Calu3 (cell line): ENCODE measurements at regions not wholly inside any gene's neighbourhood (a gene's known extent, or its start where the extent isn't known, plus 50 kb on each side); places are given as distances from the start of the nearest gene placed in this dataset.

Experiments
- BruUV-seq: library from RNA; stranded (reverse); fragments of 400-500 nt; replicated peaks from 2 replicates; lab custom pipeline; 2021; lab: Mats Ljungman, UMichigan
- CTCF ChIA-PET: fragments of 300-600 bp; sonication (Branson Sonifier 250); formaldehyde crosslinking; loops from one replicate; lab custom pipeline; 2022; ENCODE audit warnings: antibody characterized with exemption; lab: Charles Lee
- DNase-seq: peaks from one replicate; pipeline ENCODE4 v3.0.0; 2022
- H3K27ac Mint-ChIP-seq: one replicate; pipeline ENCODE4 v1.8.0; 2022; ENCODE audit warnings: mixed read lengths; ENCODE audit not compliant: unreplicated experiment
- H3K27me3 Mint-ChIP-seq: one replicate; pipeline ENCODE4 v1.8.0; 2022; ENCODE audit warnings: mixed read lengths; ENCODE audit not compliant: unreplicated experiment
- H3K36me3 Mint-ChIP-seq: one replicate; pipeline ENCODE4 v1.8.0; 2022; ENCODE audit warnings: mild to moderate bottlenecking, moderate library complexity, mixed read lengths; ENCODE audit not compliant: insufficient read depth, unreplicated experiment
- H3K4me1 Mint-ChIP-seq: one replicate; pipeline ENCODE4 v1.8.0; 2022; ENCODE audit warnings: mild to moderate bottlenecking, low read depth, mixed read lengths; ENCODE audit not compliant: unreplicated experiment
- H3K4me3 Mint-ChIP-seq: one replicate; pipeline ENCODE4 v1.8.0; 2022; ENCODE audit warnings: mild to moderate bottlenecking, low read depth, moderate library complexity, mixed read lengths; ENCODE audit not compliant: unreplicated experiment
- H3K9me3 Mint-ChIP-seq: one replicate; pipeline ENCODE4 v1.8.0; 2022; ENCODE audit warnings: low read depth, mixed read lengths; ENCODE audit not compliant: unreplicated experiment
- CTCF ChIP-seq: fragments of 200-600 bp; IDR thresholded peaks from one replicate; pipeline ENCODE4 v1.8.0; 2022; ENCODE audit warnings: antibody characterized with exemption; ENCODE audit not compliant: unreplicated experiment
- intact Hi-C: fragments of 100-400 bp; cut with micrococcal nuclease; formaldehyde crosslinking; loops from one replicate; pipeline ENCODE4 v1.10.0; 2022; ENCODE audit not compliant: unreplicated experiment

DNA sequence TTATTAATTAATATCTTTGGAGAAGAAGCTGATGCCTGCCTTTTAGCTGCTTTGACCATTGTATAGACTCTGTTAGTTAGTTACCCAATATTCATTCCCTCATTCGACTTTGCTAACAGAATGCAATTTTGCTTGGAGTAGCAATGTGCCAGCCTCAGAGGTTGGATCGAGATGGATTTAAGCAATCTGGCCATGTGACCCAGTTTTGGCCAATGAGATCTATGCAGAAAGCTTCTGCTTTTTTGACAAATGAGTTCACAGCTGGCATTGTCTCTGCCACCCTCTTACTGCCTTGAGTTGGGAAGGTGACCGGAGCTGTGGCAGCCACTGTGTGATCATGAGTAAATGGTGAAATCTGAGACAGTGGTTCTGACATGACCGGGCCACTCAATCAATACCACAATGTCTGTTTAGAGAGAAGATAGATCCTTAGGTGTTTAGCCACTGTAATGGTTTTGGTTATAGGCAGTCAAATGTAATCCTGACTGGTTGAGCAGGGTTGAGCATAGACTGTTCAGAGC is 74.9 kb upstream of the MED13L start:
- no TSS peak for BruUV-seq
- no peaks in the 10 kb centered on the region for H3K36me3 Mint-ChIP-seq
- TF ChIP-seq CTCF, result no peak
- no peak overlapping the region for H3K27ac Mint-ChIP-seq
- H3K27me3 Mint-ChIP-seq, result peaks cover 13% of the 10 kb centered on the region
- DNase-seq, result no peak
- CTCF ChIA-PET, result interaction anchor here (0.5 kb wide), 1 partner anchor 34 kb away, joined by 3 read pairs; no protein-coding TSS in a partner anchor
- no peaks in the 10 kb centered on the region for H3K9me3 Mint-ChIP-seq
- no peaks in the 10 kb centered on the region for H3K4me1 Mint-ChIP-seq
- intact Hi-C loops, result no loop called here
- no peak overlapping the region for H3K4me3 Mint-ChIP-seq

GRCh38 chr12:116353958-116354357 is 76.5 kb upstream of the MED13L start:
- no peak for DNase-seq
- Mint-ChIP-seq H3K36me3 (peaks cover 2% of the 10 kb centered on the region), H3K27me3 (peaks cover 13% of the 10 kb centered on the region), H3K4me3 (no peak overlapping the region), H3K4me1 (no peaks in the 10 kb centered on the region), H3K9me3 (no peaks in the 10 kb centered on the region), H3K27ac (no peak overlapping the region)
- no peak for TF ChIP-seq CTCF
- CTCF ChIA-PET, result no interaction called here
- BruUV-seq, result no TSS peak
- intact Hi-C loops, result no loop called here

- Mint-ChIP-seq H3K4me3 (no peak overlapping the region), H3K27ac (no peak overlapping the region), H3K27me3 (peaks cover 13% of the 10 kb centered on the region), H3K4me1 (no peaks in the 10 kb centered on the region), H3K9me3 (no peaks in the 10 kb centered on the region), H3K36me3 (peaks cover 8% of the 10 kb centered on the region)
- CTCF ChIA-PET, result no interaction called here
- intact Hi-C loops, result no loop called here
- no TSS peak for BruUV-seq
- DNase-seq, result no peak
- TF ChIP-seq CTCF, result no peak
Observed at GRCh38 chr12:116354534-116354933, 77.0 kb upstream of the MED13L start.

DNA sequence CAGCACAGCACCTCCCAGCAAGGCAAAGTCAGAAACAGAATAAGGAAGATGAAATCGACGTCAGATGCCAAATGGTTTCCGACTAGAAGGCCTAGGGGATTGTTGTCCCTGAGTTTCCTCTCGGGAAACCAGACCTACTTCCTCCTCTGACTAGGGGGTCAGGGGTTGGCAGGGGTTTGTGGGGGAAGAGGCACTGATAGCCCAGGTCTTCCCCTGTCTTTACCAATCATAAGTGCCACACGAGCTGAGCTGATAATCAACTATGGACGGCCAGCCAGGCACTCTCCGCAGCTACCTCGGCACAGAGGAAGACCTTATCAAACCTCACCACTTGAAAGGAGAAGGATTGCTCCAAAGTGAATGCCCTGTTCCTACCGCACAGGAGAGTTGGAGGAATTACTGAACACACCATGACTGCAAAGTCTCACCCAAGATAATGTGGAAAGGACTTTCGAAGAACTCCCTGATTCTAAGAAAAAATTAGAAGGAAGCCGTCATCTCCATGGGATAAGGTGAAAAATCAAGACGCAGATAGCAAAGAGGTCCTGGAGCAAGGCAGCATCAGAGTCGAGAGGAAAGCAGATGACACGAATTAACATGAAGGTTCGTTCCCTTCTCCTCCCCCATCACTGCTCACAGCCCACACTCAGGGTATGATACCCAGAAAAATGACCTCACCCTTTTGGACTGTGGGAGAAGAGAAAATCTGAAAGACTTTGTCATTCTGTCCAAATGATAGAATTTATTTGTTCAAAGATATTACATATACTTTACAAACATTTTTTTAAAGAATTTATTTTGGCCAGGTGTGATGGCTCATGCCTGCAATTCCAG is 77.7 kb upstream of the MED13L start:
- no peak overlapping the region for H3K27ac Mint-ChIP-seq
- no TSS peak for BruUV-seq

More for the DNA sequence above, 77.7 kb upstream of the MED13L start:
- no peak for DNase-seq
- H3K27me3 Mint-ChIP-seq, result peaks cover 13% of the 10 kb centered on the region
- CTCF ChIA-PET, result interaction anchor here (0.7 kb wide), 1 partner anchor 146 kb away, joined by 5 read pairs; no protein-coding TSS in a partner anchor
- H3K4me1 Mint-ChIP-seq, result no peaks in the 10 kb centered on the region
- TF ChIP-seq CTCF, result no peak
- H3K4me3 Mint-ChIP-seq, result no peak overlapping the region
- no peaks in the 10 kb centered on the region for H3K9me3 Mint-ChIP-seq
- intact Hi-C loops, result no loop called here
- peaks cover 10% of the 10 kb centered on the region for H3K36me3 Mint-ChIP-seq
